ENCODE measurements at regions not wholly inside any gene's neighbourhood (a gene's known extent, or its start where the extent isn't known, plus 50 kb on each side); places are given as distances from the start of the nearest gene placed in this dataset.

DNA sequence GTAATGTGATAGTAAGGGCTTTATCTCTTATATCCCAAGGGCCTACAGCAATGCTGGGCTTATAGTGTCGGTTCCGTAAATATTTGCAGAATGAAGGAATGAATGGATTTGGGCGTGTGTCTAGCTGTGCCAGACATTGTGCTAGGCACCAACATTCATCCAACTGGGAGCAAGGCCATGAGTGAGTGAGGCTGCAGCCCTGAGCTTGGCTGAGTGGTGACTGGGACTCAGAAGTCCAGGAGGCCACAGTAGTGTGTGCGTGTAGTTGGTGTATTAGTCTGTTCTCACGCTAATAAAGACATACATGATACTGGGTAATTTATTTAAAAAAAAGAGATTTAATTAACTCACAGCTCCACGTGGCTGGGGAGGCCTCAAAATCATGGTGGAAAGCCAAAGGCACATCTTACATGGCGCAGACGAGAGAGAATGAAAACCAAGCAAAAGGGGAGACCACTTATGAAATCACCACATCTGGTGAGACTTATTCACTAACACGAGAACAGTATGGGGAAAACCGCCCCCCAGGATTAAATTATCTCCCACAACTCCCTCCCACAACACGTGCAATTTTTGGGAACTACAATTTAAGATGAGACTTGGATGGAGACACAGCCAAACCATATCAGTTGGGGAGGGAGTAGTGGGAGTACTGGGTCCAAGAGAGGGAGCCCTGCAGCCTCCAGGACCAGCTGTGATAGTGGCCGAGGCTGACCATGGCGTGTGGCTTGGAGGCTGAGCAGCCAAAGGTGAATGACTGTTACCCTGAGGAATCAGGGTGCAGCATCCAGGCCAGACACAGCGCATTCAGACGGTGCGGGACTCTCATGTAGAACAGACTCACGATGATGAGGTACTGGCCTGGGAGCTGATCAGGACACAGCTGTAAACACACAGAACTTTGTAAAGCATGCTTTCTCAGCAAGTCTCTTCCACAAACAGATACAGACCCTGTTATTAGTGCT is 104.6 kb downstream of the TEX26 start:
- ATAC-seq (ENCODE audit: low FRiP score) (no peak), DNase-seq (ENCODE audit: low spot score) (no peak)
- TF ChIP-seq, protein P1, sequence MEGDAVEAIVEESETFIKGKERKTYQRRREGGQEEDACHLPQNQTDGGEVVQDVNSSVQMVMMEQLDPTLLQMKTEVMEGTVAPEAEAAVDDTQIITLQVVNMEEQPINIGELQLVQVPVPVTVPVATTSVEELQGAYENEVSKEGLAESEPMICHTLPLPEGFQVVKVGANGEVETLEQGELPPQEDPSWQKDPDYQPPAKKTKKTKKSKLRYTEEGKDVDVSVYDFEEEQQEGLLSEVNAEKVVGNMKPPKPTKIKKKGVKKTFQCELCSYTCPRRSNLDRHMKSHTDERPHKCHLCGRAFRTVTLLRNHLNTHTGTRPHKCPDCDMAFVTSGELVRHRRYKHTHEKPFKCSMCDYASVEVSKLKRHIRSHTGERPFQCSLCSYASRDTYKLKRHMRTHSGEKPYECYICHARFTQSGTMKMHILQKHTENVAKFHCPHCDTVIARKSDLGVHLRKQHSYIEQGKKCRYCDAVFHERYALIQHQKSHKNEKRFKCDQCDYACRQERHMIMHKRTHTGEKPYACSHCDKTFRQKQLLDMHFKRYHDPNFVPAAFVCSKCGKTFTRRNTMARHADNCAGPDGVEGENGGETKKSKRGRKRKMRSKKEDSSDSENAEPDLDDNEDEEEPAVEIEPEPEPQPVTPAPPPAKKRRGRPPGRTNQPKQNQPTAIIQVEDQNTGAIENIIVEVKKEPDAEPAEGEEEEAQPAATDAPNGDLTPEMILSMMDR (IDR thresholded peaks at IDR 0.05) = no peak

DNA sequence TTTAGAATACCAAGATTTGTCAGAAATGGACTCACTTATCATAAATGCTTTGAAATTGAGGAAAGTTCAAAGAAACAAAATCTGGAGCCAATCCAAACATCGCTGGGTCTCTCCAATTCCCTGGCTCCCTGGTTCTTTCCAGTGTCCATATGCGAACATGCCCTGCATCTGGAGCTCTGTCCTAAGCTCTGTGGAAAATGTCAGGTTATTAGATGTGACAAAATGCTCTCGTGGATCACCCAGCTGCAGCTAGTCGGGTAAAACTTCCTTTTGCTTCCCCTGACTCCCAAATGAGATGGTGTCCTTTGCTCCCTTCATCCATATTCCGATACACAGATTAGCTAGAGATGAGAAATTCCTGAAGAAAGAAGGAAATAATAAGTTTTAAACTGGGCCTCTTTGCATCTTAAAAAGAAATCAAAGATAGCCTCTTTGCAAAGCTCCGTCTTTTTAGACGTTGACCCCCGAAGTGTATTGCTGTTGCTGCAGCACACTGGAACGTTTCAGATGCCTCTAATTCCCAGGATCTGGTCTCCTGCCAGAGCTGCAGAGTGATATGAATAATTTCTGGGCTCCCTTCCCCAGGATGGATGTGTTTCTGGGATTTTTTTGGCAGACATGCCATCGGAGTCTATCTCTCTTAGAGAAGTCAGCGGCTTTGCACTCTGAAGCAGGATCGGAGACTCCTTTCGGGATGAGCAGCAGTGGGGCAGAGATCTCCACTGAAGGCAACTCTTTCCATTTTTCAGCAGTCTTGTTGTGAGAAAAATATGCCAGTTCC is 102.9 kb downstream of the TEX26 start:
- ATAC-seq (ENCODE audit: low FRiP score) (no peak), DNase-seq (ENCODE audit: low spot score) (no peak)
- TF ChIP-seq, protein P1 (IDR thresholded peaks at IDR 0.05) = no peak

DNA sequence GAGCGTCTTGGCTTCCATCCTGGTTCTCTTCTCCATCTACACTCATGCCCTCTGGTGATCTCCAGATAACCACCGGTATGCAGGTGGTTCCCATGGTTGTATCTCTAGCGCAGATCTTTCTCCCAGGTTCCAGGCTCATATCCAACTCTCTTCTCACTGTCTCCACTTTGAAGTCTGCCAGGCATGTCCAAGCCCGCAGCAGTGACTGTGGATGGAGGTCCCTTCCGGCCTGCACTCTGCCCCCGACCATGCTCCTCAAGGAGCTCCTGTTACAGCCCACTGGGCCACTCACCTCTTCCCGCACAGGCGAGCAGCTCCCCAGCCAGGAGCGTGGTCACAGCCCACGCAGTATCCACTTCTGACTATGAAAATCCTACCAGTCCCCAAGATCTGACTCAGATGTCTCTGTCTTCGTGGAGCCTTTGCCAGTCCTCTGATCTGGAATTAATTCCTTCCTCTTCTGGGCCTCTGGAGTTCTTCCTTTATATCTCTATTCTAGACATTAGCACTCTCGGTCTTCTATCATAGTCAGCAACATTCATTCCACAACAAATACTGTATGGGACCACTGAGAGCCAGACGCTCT is 100.2 kb downstream of the TEX26 start:
- ATAC-seq (ENCODE audit: low FRiP score) (no peak), DNase-seq (ENCODE audit: low spot score) (no peak)
- TF ChIP-seq, protein P1 (IDR thresholded peaks at IDR 0.05) = no peak

DNA sequence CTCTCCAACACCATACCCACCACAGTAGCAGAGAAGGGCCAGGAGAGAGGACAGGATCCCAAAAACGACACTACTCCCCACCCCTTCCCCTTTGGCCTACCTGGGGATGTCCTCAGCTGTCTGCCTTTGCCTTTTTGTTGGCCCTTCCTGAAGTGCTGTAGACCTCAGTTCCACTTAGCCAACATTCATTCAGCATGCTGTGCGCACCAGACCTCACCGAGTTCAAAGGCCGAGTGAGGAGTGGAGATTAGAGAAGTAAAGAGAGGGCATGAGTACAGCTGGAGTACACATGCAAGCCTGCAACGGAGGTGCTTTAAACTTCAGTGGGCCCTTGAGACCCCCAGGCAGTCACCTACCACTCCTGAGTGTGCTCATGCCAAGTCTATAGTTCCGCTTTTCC is 99.0 kb downstream of the TEX26 start:
- TF ChIP-seq, protein P1 (IDR thresholded peaks at IDR 0.05) = no peak
- no peak for DNase-seq (ENCODE audit: low spot score)
- no peak for ATAC-seq (ENCODE audit: low FRiP score)

DNA sequence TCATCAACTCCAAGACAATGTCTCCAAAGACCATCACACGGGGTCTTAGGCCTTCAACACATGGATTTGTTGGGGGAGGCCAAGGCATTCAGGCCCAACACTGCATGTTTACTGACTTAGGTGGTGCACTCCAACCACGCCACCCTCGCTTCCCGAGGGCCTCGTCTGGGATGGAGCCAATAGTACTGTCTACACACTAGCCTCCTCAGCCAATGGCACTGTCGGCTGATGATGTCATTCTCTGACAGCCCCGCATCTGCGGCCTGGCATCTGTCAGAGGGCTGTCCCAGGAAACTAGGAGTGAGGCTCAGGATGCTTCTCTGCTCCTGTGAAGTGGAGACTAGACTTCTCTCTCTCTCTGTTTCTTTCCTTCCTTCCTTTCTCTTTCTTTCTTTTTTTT is 96.6 kb downstream of the TEX26 start:
- no peak for ATAC-seq (ENCODE audit: low FRiP score)
- no peak for DNase-seq (ENCODE audit: low spot score)
- TF ChIP-seq, protein P1 (IDR thresholded peaks at IDR 0.05) = no peak

DNA sequence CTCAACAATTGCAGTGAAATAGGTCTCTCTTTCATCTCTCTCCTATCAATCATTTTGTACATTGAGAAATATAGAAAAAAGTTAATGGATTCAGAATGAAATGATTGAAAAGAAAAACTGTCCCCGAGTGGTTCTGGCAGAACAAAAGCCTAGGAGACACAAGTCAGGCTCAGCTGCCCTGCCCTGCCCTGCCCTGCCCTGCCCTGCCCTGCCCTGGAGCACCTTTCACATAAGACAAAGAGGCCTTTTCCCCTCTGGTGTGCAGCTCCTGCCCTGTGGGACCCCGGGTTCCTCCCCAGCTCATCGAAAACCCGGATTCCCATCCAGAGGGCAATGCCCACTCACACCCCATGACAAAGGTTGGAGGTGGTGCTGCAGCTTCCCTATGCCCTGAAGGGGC is 94.7 kb downstream of the TEX26 start:
- TF ChIP-seq, protein P1 (IDR thresholded peaks at IDR 0.05) = no peak
- ATAC-seq (ENCODE audit: low FRiP score) (no peak), DNase-seq (ENCODE audit: low spot score) (no peak)
